ENCODE measurements at regions not wholly inside any gene's neighbourhood (a gene's known extent, or its start where the extent isn't known, plus 50 kb on each side); places are given as distances from the start of the nearest gene placed in this dataset.

DNA sequence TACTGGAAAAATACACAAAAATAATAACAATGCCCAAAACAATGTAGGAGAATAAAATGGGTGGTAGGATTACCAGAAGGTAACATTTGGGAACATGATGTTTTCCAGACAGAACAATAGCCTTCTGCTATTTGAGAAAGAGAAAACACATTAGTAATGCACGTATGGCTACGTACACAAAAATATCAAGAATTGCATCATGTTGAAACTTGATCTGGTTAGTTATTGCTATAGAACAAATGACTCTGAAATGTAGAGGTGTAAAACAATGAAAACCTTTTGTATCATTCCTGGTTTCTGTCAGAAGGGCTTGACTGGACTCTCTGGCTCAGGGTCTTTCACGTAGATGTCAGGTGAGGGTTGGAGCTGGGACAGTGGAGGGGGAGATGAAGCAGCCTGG, 1040.0 kb downstream of the FAT4 start:
- WGBS, 3 donors: 59 to 66% (median 65%) methylated on average over 3 of the region's 3 CpGs

GRCh38 chr4:126358041-126358440, 1043.3 kb downstream of the FAT4 start:
- H3K27ac ChIP-seq: no peak overlapping the region
- 41 to 57% (median 47%) methylated on average over 2 of the region's 2 CpGs for whole genome bisulfite sequencing, 3 donors
- H3K36me3 ChIP-seq (ENCODE audit: insufficient read depth in 1 of 2, low read depth in 1 of 2): no peaks in the 10 kb centered on the region
- H3K9me3 ChIP-seq: no peaks in the 10 kb centered on the region
- no peak for TF ChIP-seq CTCF (IDR thresholded peaks at IDR 0.05)
- no peak overlapping the region for H3K4me3 ChIP-seq
- intact Hi-C loops (cut with DNase I): no loop called here
- no peaks in the 10 kb centered on the region for H3K4me1 ChIP-seq
- ATAC-seq (no peak), DNase-seq (no peak)
- no peaks in the 10 kb centered on the region for H3K27me3 ChIP-seq (ENCODE audit: insufficient read depth in 3 of 3, low read length in 2 of 3)

More for the DNA sequence above, 1040.0 kb downstream of the FAT4 start:
- H3K4me1 ChIP-seq: no peaks in the 10 kb centered on the region
- no peak overlapping the region for H3K4me3 ChIP-seq
- DNase-seq (no peak), ATAC-seq (no peak)
- no peak overlapping the region for H3K27ac ChIP-seq
- H3K9me3 ChIP-seq: no peaks in the 10 kb centered on the region
- no peaks in the 10 kb centered on the region for H3K36me3 ChIP-seq (ENCODE audit: insufficient read depth in 1 of 2, low read depth in 1 of 2)
- no peak for TF ChIP-seq CTCF (IDR thresholded peaks at IDR 0.05)
- intact Hi-C loops (cut with DNase I): no loop called here
- no peaks in the 10 kb centered on the region for H3K27me3 ChIP-seq (ENCODE audit: insufficient read depth in 3 of 3, low read length in 2 of 3)

DNA sequence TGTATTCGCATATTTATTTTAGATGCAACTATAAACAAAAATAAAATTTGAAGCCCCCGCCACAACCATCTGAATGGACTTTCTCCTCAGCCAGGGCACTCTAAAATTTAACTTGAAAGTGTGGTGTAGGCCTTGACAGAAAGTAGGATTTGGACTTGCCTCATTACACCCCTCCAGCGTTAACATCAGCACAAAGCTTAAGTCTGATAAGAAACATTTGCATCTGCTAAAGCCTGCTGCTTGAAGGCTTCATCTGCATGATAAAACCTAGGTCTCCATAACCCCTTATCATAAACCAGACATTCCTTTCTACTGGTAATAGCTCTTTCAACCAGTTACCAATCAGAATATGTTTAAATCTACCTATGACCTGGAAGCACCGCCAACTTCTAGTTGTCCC, 1046.5 kb downstream of the FAT4 start:
- TF ChIP-seq CTCF (IDR thresholded peaks at IDR 0.05): no peak
- no peak overlapping the region for H3K4me3 ChIP-seq
- no peaks in the 10 kb centered on the region for H3K9me3 ChIP-seq
- no peak overlapping the region for H3K27ac ChIP-seq
- H3K4me1 ChIP-seq: no peaks in the 10 kb centered on the region
- no peak for ATAC-seq
- DNase-seq: no peak
- WGBS, 3 donors: 68 to 88% (median 84%) methylated on average over 4 of the region's 4 CpGs
- intact Hi-C loops (cut with DNase I): no loop called here
- H3K27me3 ChIP-seq (ENCODE audit: insufficient read depth in 3 of 3, low read length in 2 of 3): no peaks in the 10 kb centered on the region
- H3K36me3 ChIP-seq (ENCODE audit: insufficient read depth in 1 of 2, low read depth in 1 of 2): no peaks in the 10 kb centered on the region

GRCh38 chr4:126364311-126364911, 1049.7 kb downstream of the FAT4 start:
- no peak overlapping the region for H3K27ac ChIP-seq
- no peak for DNase-seq
- whole genome bisulfite sequencing, 3 donors: 51 to 56% (median 51%) methylated on average over 1 of the region's 1 CpG
- TF ChIP-seq CTCF (IDR thresholded peaks at IDR 0.05): no peak
- H3K4me1 ChIP-seq: no peaks in the 10 kb centered on the region
- intact Hi-C loops (cut with DNase I): no loop called here
- H3K4me3 ChIP-seq: no peak overlapping the region
- H3K36me3 ChIP-seq (ENCODE audit: insufficient read depth in 1 of 2, low read depth in 1 of 2): no peaks in the 10 kb centered on the region
- H3K27me3 ChIP-seq (ENCODE audit: insufficient read depth in 3 of 3, low read length in 2 of 3): no peaks in the 10 kb centered on the region
- H3K9me3 ChIP-seq: no peaks in the 10 kb centered on the region
- ATAC-seq: no peak

DNA sequence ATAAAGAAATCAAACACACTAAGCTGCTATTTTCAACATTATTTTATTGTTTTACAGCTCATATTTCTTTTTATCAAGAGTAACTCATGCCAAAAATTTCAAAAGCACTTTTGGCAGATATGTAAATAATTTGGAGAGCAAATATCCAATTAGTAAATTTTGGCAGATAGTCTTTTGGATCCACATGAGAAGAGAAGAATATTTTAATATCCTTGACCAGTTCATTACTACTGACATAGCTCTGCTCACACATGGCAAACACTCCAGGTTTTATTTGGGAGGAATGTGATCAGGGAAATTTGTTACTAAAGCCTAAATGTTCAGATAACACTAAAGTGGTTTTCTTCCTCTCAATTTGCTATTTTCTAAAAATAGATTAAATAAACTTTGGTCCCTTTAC, 1054.3 kb downstream of the FAT4 start:
- Histone ChIP-seq H3K27ac (no peak overlapping the region), H3K27me3 (ENCODE audit: insufficient read depth in 3 of 3, low read length in 2 of 3) (no peaks in the 10 kb centered on the region), H3K36me3 (ENCODE audit: insufficient read depth in 1 of 2, low read depth in 1 of 2) (no peaks in the 10 kb centered on the region), H3K9me3 (no peaks in the 10 kb centered on the region), H3K4me1 (no peaks in the 10 kb centered on the region), H3K4me3 (no peak overlapping the region)
- ATAC-seq (no peak), DNase-seq (no peak)
- TF ChIP-seq CTCF (IDR thresholded peaks at IDR 0.05): no peak
- intact Hi-C loops (cut with DNase I): no loop called here

Data from psoas muscle (tissue), 7 donors.